A673 (cell line): ENCODE measurements at regions not wholly inside any gene's neighbourhood (a gene's known extent, or its start where the extent isn't known, plus 50 kb on each side); places are given as distances from the start of the nearest gene placed in this dataset.
"Not testable (repeated sequence)": the region's sequence is repeated elsewhere in the genome, so short reads cannot be mapped to it uniquely, and the experiment has no call there.

ENCODE experiments used
- BruUV-seq: library from RNA; stranded (reverse); fragments of 400-500 nt; replicated peaks from 2 replicates; lab custom pipeline; 2021; lab: Mats Ljungman, UMichigan
- CTCF ChIA-PET: fragments of 300-600 bp; sonication (Branson Sonifier 250); formaldehyde crosslinking; loops from one replicate; lab custom pipeline; 2022; ENCODE audit warnings: antibody characterized with exemption; lab: Charles Lee
- POLR2A ChIA-PET: fragments of 300-600 bp; sonication (Branson Sonifier 250); formaldehyde crosslinking; loops from one replicate; lab custom pipeline; 2022; ENCODE audit warnings: antibody characterized with exemption; ENCODE audit not compliant: low non-redundant PET; lab: Charles Lee
- DNase-seq: peaks from one replicate; pipeline ENCODE4 v3.0.0-alpha.2; 2015; ENCODE audit warnings: low spot score
- H3K27ac ChIP-seq: fragments of 200-600 bp; sonication (generic); 2 replicates; pipeline ENCODE4 v1.5.1; 2016; ENCODE audit warnings: mixed run types, low read depth, mild to moderate bottlenecking, mixed read lengths, antibody characterized with exemption, low read length; ENCODE audit not compliant: poor library complexity, severe bottlenecking
- H3K27me3 ChIP-seq: fragments of 200-600 bp; sonication (generic); replicated peaks from 2 replicates; pipeline ENCODE4 v1.6.1; 2017; ENCODE audit warnings: mixed run types, low read depth, mild to moderate bottlenecking, mixed read lengths, antibody characterized with exemption, low read length; ENCODE audit not compliant: insufficient read depth, poor library complexity
- H3K36me3 ChIP-seq: fragments of 200-600 bp; sonication (generic); 2 replicates; pipeline ENCODE4 v1.6.1; 2016; ENCODE audit warnings: mixed run types, mild to moderate bottlenecking, mixed read lengths, antibody characterized with exemption, low read length; ENCODE audit not compliant: insufficient read depth, poor library complexity, severe bottlenecking
- H3K4me1 ChIP-seq: fragments of 200-600 bp; sonication (generic); 2 replicates; pipeline ENCODE4 v1.6.1; 2017; ENCODE audit warnings: mixed run types, mild to moderate bottlenecking, mixed read lengths, antibody characterized with exemption, low read length; ENCODE audit not compliant: insufficient read depth, poor library complexity, severe bottlenecking
- H3K4me3 ChIP-seq: fragments of 200-600 bp; sonication (generic); 2 replicates; pipeline ENCODE4 v1.5.1; 2016; ENCODE audit warnings: low read depth, mixed run types, mild to moderate bottlenecking, mixed read lengths, low read length; ENCODE audit not compliant: poor library complexity, severe bottlenecking
- H3K9me3 ChIP-seq: fragments of 200-600 bp; sonication (generic); 2 replicates; pipeline ENCODE4 v1.6.1; 2016; ENCODE audit warnings: mixed run types, low read depth, mild to moderate bottlenecking, mixed read lengths, antibody characterized with exemption, low read length; ENCODE audit not compliant: poor library complexity, severe bottlenecking
- CTCF ChIP-seq: fragments of 300-800, 200-600 bp; sonication (generic); conservative IDR thresholded peaks from 2 replicates; pipeline ENCODE4 v1.5.1; 2017; ENCODE audit warnings: low read depth, mild to moderate bottlenecking, antibody characterized with exemption, low read length, moderate library complexity, mixed read lengths
- EZH2 ChIP-seq: fragments of 200-600 bp; sonication (generic); IDR thresholded peaks from 2 replicates; pipeline ENCODE4 v1.6.1; 2017; ENCODE audit warnings: borderline replicate concordance, low read depth, mild to moderate bottlenecking, mixed read lengths, antibody characterized with exemption, low read length; ENCODE audit not compliant: poor library complexity, severe bottlenecking
- intact Hi-C: fragments of 100-400 bp; cut with micrococcal nuclease; formaldehyde crosslinking; loops from one replicate; pipeline ENCODE4 v1.10.0; 2022; ENCODE audit not compliant: unreplicated experiment

GRCh38 chr1:29406814-29407213 is 170.5 kb downstream of the PTPRU start:
- no TSS peak for BruUV-seq
- Histone ChIP-seq H3K4me1 (no peaks in the 10 kb centered on the region), H3K4me3 (no peak overlapping the region), H3K9me3 (no peaks in the 10 kb centered on the region), H3K27ac (no peak overlapping the region), H3K36me3 (no peaks in the 10 kb centered on the region), H3K27me3 (peaks cover 5% of the 10 kb centered on the region)
- intact Hi-C loops = no loop called here
- POLR2A ChIA-PET = no interaction called here
- TF ChIP-seq CTCF (no peak), EZH2 (no peak)
- CTCF ChIA-PET = no interaction called here
- DNase-seq = no peak

GRCh38 chr1:29400203-29400602 is 163.9 kb downstream of the PTPRU start:
- H3K27ac ChIP-seq, BruUV-seq, H3K4me1 ChIP-seq, DNase-seq, H3K9me3 ChIP-seq, CTCF ChIA-PET, POLR2A ChIA-PET, H3K36me3 ChIP-seq, H3K4me3 ChIP-seq, intact Hi-C loops, H3K27me3 ChIP-seq: not testable (repeated sequence)

- Histone ChIP-seq H3K4me1 (no peaks in the 10 kb centered on the region), H3K4me3 (no peak overlapping the region), H3K27ac (no peak overlapping the region), H3K27me3 (no peaks in the 10 kb centered on the region), H3K36me3 (no peaks in the 10 kb centered on the region), H3K9me3 (no peaks in the 10 kb centered on the region)
- no TSS peak for BruUV-seq
- CTCF ChIA-PET = no interaction called here
- no peak for TF ChIP-seq EZH2
- no peak for TF ChIP-seq CTCF
- intact Hi-C loops = no loop called here
- DNase-seq = no peak
- POLR2A ChIA-PET = no interaction called here
Observed at GRCh38 chr1:29399465-29399864, 163.1 kb downstream of the PTPRU start.

GRCh38 chr1:29398431-29398830 is 162.1 kb downstream of the PTPRU start:
- ChIA-PET POLR2A (no interaction called here), CTCF (no interaction called here)
- TF ChIP-seq CTCF (no peak), EZH2 (no peak)
- no TSS peak for BruUV-seq
- Histone ChIP-seq H3K4me1 (no peaks in the 10 kb centered on the region), H3K4me3 (no peak overlapping the region), H3K36me3 (no peaks in the 10 kb centered on the region), H3K9me3 (no peaks in the 10 kb centered on the region), H3K27ac (no peak overlapping the region), H3K27me3 (no peaks in the 10 kb centered on the region)
- no peak for DNase-seq
- intact Hi-C loops = no loop called here
